ENCODE measurements at regions not wholly inside any gene's neighbourhood (a gene's known extent, or its start where the extent isn't known, plus 50 kb on each side); places are given as distances from the start of the nearest gene placed in this dataset.

GRCh38 chr11:112814168-112814567 lies 147.1 kb upstream of the NCAM1 start:
- H3K27me3 ChIP-seq (ENCODE audit: low read depth, low read length) = no peaks in the 10 kb centered on the region
- no peaks in the 10 kb centered on the region for H4K20me1 ChIP-seq (ENCODE audit: insufficient read depth, low read length)
- no peak overlapping the region for H3K4me2 ChIP-seq (ENCODE audit: low read length)
- H3K4me3 ChIP-seq (ENCODE audit: low read length) = no peak overlapping the region
- no peak overlapping the region for H3K9ac ChIP-seq (ENCODE audit: low read length)
- H3K27ac ChIP-seq (ENCODE audit: low read length) = no peak overlapping the region
- H3K79me2 ChIP-seq (ENCODE audit: low read length) = no peaks in the 10 kb centered on the region
- H3K4me1 ChIP-seq (ENCODE audit: low read length) = no peaks in the 10 kb centered on the region
- H2AFZ ChIP-seq (ENCODE audit: low read depth, low read length) = no peak overlapping the region
- no peaks in the 10 kb centered on the region for H3K36me3 ChIP-seq (replicated peaks; ENCODE audit: low read depth, low read length)
- H3K9me3 ChIP-seq (ENCODE audit: insufficient read depth, low read length) = no peaks in the 10 kb centered on the region
- TF ChIP-seq EZH2phosphoT487 (IDR thresholded peaks at IDR 0.05; ENCODE audit: low read depth) = no peak
- TF ChIP-seq, protein P1, sequence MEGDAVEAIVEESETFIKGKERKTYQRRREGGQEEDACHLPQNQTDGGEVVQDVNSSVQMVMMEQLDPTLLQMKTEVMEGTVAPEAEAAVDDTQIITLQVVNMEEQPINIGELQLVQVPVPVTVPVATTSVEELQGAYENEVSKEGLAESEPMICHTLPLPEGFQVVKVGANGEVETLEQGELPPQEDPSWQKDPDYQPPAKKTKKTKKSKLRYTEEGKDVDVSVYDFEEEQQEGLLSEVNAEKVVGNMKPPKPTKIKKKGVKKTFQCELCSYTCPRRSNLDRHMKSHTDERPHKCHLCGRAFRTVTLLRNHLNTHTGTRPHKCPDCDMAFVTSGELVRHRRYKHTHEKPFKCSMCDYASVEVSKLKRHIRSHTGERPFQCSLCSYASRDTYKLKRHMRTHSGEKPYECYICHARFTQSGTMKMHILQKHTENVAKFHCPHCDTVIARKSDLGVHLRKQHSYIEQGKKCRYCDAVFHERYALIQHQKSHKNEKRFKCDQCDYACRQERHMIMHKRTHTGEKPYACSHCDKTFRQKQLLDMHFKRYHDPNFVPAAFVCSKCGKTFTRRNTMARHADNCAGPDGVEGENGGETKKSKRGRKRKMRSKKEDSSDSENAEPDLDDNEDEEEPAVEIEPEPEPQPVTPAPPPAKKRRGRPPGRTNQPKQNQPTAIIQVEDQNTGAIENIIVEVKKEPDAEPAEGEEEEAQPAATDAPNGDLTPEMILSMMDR (IDR thresholded peaks at IDR 0.05; ENCODE audit: low read depth, low read length) = no peak

- Histone ChIP-seq H3K9me3 (ENCODE audit: insufficient read depth, low read length) (no peaks in the 10 kb centered on the region), H3K79me2 (ENCODE audit: low read length) (no peaks in the 10 kb centered on the region), H4K20me1 (ENCODE audit: insufficient read depth, low read length) (no peaks in the 10 kb centered on the region), H3K9ac (ENCODE audit: low read length) (no peak overlapping the region), H3K27ac (ENCODE audit: low read length) (no peak overlapping the region), H2AFZ (ENCODE audit: low read depth, low read length) (no peak overlapping the region), H3K36me3 (replicated peaks; ENCODE audit: low read depth, low read length) (no peaks in the 10 kb centered on the region), H3K4me3 (ENCODE audit: low read length) (no peak overlapping the region), H3K27me3 (ENCODE audit: low read depth, low read length) (no peaks in the 10 kb centered on the region), H3K4me1 (ENCODE audit: low read length) (no peaks in the 10 kb centered on the region), H3K4me2 (ENCODE audit: low read length) (no peak overlapping the region)
- TF ChIP-seq, protein P1 (IDR thresholded peaks at IDR 0.05; ENCODE audit: low read depth, low read length) = no peak
- no peak for TF ChIP-seq EZH2phosphoT487 (IDR thresholded peaks at IDR 0.05; ENCODE audit: low read depth)
Observed at GRCh38 chr11:112817376-112817775, 143.8 kb upstream of the NCAM1 start.

GRCh38 chr11:112822478-112823274 lies 138.5 kb upstream of the NCAM1 start:
- H2AFZ ChIP-seq (ENCODE audit: low read depth, low read length) = no peak overlapping the region
- H4K20me1 ChIP-seq (ENCODE audit: insufficient read depth, low read length) = no peaks in the 10 kb centered on the region
- TF ChIP-seq EZH2phosphoT487 (IDR thresholded peaks at IDR 0.05; ENCODE audit: low read depth) = no peak
- TF ChIP-seq, protein P1 (IDR thresholded peaks at IDR 0.05; ENCODE audit: low read depth, low read length) = no peak
- no peaks in the 10 kb centered on the region for H3K36me3 ChIP-seq (replicated peaks; ENCODE audit: low read depth, low read length)
- no peak overlapping the region for H3K4me3 ChIP-seq (ENCODE audit: low read length)
- H3K4me1 ChIP-seq (ENCODE audit: low read length) = no peaks in the 10 kb centered on the region
- no peaks in the 10 kb centered on the region for H3K9me3 ChIP-seq (ENCODE audit: insufficient read depth, low read length)
- H3K27me3 ChIP-seq (ENCODE audit: low read depth, low read length) = no peaks in the 10 kb centered on the region
- no peaks in the 10 kb centered on the region for H3K79me2 ChIP-seq (ENCODE audit: low read length)
- no peak overlapping the region for H3K27ac ChIP-seq (ENCODE audit: low read length)
- H3K9ac ChIP-seq (ENCODE audit: low read length) = no peak overlapping the region
- no peak overlapping the region for H3K4me2 ChIP-seq (ENCODE audit: low read length)

DNA sequence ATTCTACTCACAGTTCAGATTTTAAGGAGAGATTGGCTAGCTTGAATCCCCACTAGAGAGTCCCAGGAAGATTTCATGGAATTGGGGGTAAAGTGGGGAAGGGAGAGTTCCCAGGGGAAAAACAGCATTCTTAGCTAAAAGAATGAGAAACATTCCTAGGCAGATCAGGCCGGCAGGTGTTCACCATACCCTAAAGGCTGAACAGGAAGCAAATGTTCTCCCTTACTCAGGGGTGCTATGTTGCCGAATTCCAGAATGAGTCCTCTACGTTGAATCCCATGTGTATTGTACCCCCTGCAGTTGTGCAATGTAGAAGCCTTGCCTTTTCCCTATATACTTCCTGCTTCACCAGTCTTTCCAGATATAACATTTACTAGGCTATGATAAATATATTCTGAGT lies 135.2 kb upstream of the NCAM1 start:
- H3K4me1 ChIP-seq (ENCODE audit: low read length) = no peaks in the 10 kb centered on the region
- no peaks in the 10 kb centered on the region for H4K20me1 ChIP-seq (ENCODE audit: insufficient read depth, low read length)
- H3K9me3 ChIP-seq (ENCODE audit: insufficient read depth, low read length) = no peaks in the 10 kb centered on the region
- H3K79me2 ChIP-seq (ENCODE audit: low read length) = no peaks in the 10 kb centered on the region
- H3K27me3 ChIP-seq (ENCODE audit: low read depth, low read length) = no peaks in the 10 kb centered on the region; the same call in 1 of the 2 replicates
- no peak overlapping the region for H3K27ac ChIP-seq (ENCODE audit: low read length)
- H3K9ac ChIP-seq (ENCODE audit: low read length) = no peak overlapping the region
- H3K36me3 ChIP-seq (replicated peaks; ENCODE audit: low read depth, low read length) = no peaks in the 10 kb centered on the region
- H3K4me2 ChIP-seq (ENCODE audit: low read length) = no peak overlapping the region
- H2AFZ ChIP-seq (ENCODE audit: low read depth, low read length) = no peak overlapping the region
- no peak overlapping the region for H3K4me3 ChIP-seq (ENCODE audit: low read length)
- TF ChIP-seq, protein P1 (IDR thresholded peaks at IDR 0.05; ENCODE audit: low read depth, low read length) = no peak
- TF ChIP-seq EZH2phosphoT487 (IDR thresholded peaks at IDR 0.05; ENCODE audit: low read depth) = no peak

All from OCI-LY3 (cell line).